ENCODE measurements at regions not wholly inside any gene's neighbourhood (a gene's known extent, or its start where the extent isn't known, plus 50 kb on each side); places are given as distances from the start of the nearest gene placed in this dataset.

DNA sequence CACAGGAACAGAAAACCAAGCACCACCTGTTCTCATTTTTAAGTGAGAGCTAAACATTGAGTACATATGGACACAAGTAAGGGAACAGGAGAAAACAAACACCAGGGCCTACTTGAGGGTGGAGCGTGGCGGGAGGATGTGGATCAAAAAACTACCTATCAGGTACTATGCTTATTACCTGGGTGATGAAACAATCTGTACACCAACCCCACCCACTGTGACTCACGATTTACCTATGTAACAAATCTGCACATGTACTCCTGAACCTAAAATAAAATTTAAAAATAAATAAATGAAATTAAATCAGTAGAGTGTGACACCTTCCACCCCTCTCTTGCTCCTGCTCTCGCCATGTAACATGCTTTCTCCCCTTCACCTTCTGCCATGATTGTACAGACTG is 615.5 kb downstream of the RPL10L start:
- in situ Hi-C loops (cut with MboI), result no loop called here

More for the DNA sequence above, 615.5 kb downstream of the RPL10L start:
- no peaks in the 10 kb centered on the region for H3K27me3 ChIP-seq (ENCODE audit: control insufficient read depth in 2 of 2, insufficient read depth in 2 of 2, low read length in 2 of 2)
- ChIA-PET POLR2A (no interaction called here), CTCF (ENCODE audit: low intra/inter-chr PET ratio) (no interaction called here)
- no peak for FAIRE-seq
- no peaks in the 10 kb centered on the region for H4K20me1 ChIP-seq (replicated peaks; ENCODE audit: control insufficient read depth, insufficient read depth, low read length)
- H3K4me3 ChIP-seq, result no peak overlapping the region
- H3K36me3 ChIP-seq (ENCODE audit: control insufficient read depth, insufficient read depth, low read length), result no peaks in the 10 kb centered on the region
- ATAC-seq, result no peak
- TF ChIP-seq ZNF347 (CRISPR knock-in tag; IDR thresholded peaks at IDR 0.05; ENCODE audit: low read depth) (no peak), TAL1 (IDR thresholded peaks at IDR 0.05) (no peak), ZNF830 (CRISPR knock-in tag; IDR thresholded peaks at IDR 0.05) (no peak), SNAPC5 (CRISPR knock-in tag; IDR thresholded peaks at IDR 0.05) (no peak), TSHZ1 (CRISPR knock-in tag; IDR thresholded peaks at IDR 0.05) (no peak), GATAD2B (IDR thresholded peaks at IDR 0.05; ENCODE audit: borderline replicate concordance) (no peak), HLTF (IDR thresholded peaks at IDR 0.05) (no peak), NR0B1 (IDR thresholded peaks at IDR 0.05; ENCODE audit: partially characterized antibody) (no peak), TEAD1 (CRISPR knock-in tag; IDR thresholded peaks at IDR 0.05) (no peak), TOE1 (IDR thresholded peaks at IDR 0.05; ENCODE audit: borderline replicate concordance) (no peak), TOE1 (CRISPR knock-in tag; IDR thresholded peaks at IDR 0.05; ENCODE audit: borderline replicate concordance, low read depth) (no peak), ZNF280A (IDR thresholded peaks at IDR 0.05; ENCODE audit: low read depth, partially characterized antibody) (no peak), PURB (CRISPR knock-in tag; IDR thresholded peaks at IDR 0.05; ENCODE audit: low read depth) (no peak), YBX1 (IDR thresholded peaks at IDR 0.05) (no peak)
- TF ChIP-seq, protein P1, sequence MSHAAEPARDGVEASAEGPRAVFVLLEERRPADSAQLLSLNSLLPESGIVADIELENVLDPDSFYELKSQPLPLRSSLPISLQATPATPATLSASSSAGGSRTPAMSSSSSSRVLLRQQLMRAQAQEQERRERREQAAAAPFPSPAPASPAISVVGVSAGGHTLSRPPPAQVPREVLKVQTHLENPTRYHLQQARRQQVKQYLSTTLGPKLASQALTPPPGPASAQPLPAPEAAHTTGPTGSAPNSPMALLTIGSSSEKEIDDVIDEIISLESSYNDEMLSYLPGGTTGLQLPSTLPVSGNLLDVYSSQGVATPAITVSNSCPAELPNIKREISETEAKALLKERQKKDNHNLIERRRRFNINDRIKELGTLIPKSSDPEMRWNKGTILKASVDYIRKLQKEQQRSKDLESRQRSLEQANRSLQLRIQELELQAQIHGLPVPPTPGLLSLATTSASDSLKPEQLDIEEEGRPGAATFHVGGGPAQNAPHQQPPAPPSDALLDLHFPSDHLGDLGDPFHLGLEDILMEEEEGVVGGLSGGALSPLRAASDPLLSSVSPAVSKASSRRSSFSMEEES (CRISPR knock-in tag; IDR thresholded peaks at IDR 0.05), result no peak
- no peaks in the 10 kb centered on the region for H3K79me2 ChIP-seq (ENCODE audit: control insufficient read depth, insufficient read depth, low read length)
- no peaks in the 10 kb centered on the region for H3K4me1 ChIP-seq (replicated peaks in 1 of 2; ENCODE audit: control insufficient read depth in 2 of 2, insufficient read depth in 2 of 2, low read length in 2 of 2)
- no peak overlapping the region for H2AFZ ChIP-seq (ENCODE audit: low read depth, low read length)
- no peak overlapping the region for H3K4me2 ChIP-seq (ENCODE audit: insufficient read depth, low read length)
- intact Hi-C loops (cut with micrococcal nuclease), result no loop called here
- no TSS peak for BruUV-seq (replicated peaks)
- H3K9me3 ChIP-seq (replicated peaks; ENCODE audit: control insufficient read depth, insufficient read depth, low read depth, low read length), result no peaks in the 10 kb centered on the region
- no peaks in the 10 kb centered on the region for H3K9me1 ChIP-seq (ENCODE audit: control insufficient read depth, insufficient read depth, low read length)
- H3K27ac ChIP-seq (ENCODE audit: extremely low read depth, low read depth, low read length), result no peak overlapping the region
- no peak overlapping the region for H3K9ac ChIP-seq (ENCODE audit: insufficient read depth in 1 of 2, low read depth in 2 of 2, low read length in 2 of 2)
- 2% methylated on average over 4 of the region's 4 CpGs for WGBS (ENCODE audit: insufficient coverage, low coverage, missing lambda C conversion rate)
- no peak for DNase-seq (ENCODE audit: extremely low read depth in 1 of 4, low spot score in 3 of 4)
